K562 (cell line): ENCODE measurements at regions not wholly inside any gene's neighbourhood (a gene's known extent, or its start where the extent isn't known, plus 50 kb on each side); places are given as distances from the start of the nearest gene placed in this dataset.
A peak's percentile ranks its signal among the peaks of the same experiment; 100 is the strongest.

Source experiments
- ATAC-seq: fragments of 200-7000 bp; cut with Tn5 transposase; 3 replicates; pipeline ENCODE4 v1.9.1; 2020; ENCODE audit warnings: moderate library complexity
- BruUV-seq: library from RNA; stranded (reverse); fragments of 400-500 nt; replicated peaks from 2 replicates; lab custom pipeline; 2021; lab: Mats Ljungman, UMichigan
- CTCF ChIA-PET: fragments of 300-600 bp; formaldehyde crosslinking; extraction: SDS; loops from one replicate; lab custom pipeline; 2021; ENCODE audit warnings: low intra/inter-chr PET ratio; lab: Yijun Ruan, JAX
- POLR2A ChIA-PET: fragments of 300-600, 350-650 bp; sonication (Branson Sonifier 250); formaldehyde crosslinking; extraction: SDS; loops from one replicate; lab custom pipeline; 2021; ENCODE audit warnings: antibody characterized with exemption, inconsistent platforms; lab: Yijun Ruan, JAX
- DNase-seq, 4 experiments: peaks; one replicate each; pipeline versions ENCODE4 v3.0.0 to v3.0.0-alpha.2; 2011 to 2018; ENCODE audit warnings: low spot score in 3 of 4, mixed read lengths in 3 of 4; ENCODE audit errors: extremely low read depth in 1 of 4
- FAIRE-seq: peaks from 2 replicates; lab custom pipeline; 2011; peaks lifted over from hg19 to GRCh38; lab: Jason Lieb, UNC
- H2AFZ ChIP-seq: 2 replicates; pipeline ENCODE4 v1.6.0; 2011; ENCODE audit warnings: low read depth, low read length, control low read depth, inconsistent platforms
- H3K27ac ChIP-seq: fragments of 200-600 bp; 3 replicates; pipeline ENCODE4 v1.8.0; 2011; ENCODE audit warnings: low read depth, mild to moderate bottlenecking, control low read depth, inconsistent platforms, low read length, moderate library complexity, mixed read lengths; ENCODE audit errors: extremely low read depth
- H3K27me3 ChIP-seq, 2 experiments: fragments of 300-600 bp in 1 of 2; 2 replicates in 1 of 2; 3 replicates in 1 of 2; pipeline versions ENCODE4 v1.6.0 to v1.8.0; 2011; ENCODE audit warnings: inconsistent platforms in 2 of 2, low read length in 2 of 2, mild to moderate bottlenecking in 1 of 2, mixed read lengths in 1 of 2, moderate library complexity in 1 of 2; ENCODE audit not compliant: control insufficient read depth in 2 of 2, insufficient read depth in 2 of 2
- H3K36me3 ChIP-seq: fragments of 300-600 bp; 3 replicates; pipeline ENCODE4 v1.8.0; 2011; ENCODE audit warnings: mild to moderate bottlenecking, low read length, inconsistent platforms; ENCODE audit not compliant: control insufficient read depth, insufficient read depth
- H3K4me1 ChIP-seq, 2 experiments: fragments of 200-600 bp in 1 of 2; replicated peaks in 1 of 2; 2 replicates in 1 of 2; 3 replicates in 1 of 2; pipeline versions ENCODE4 v1.5.1 to v1.8.0; 2011; ENCODE audit warnings: inconsistent platforms in 2 of 2, low read length in 2 of 2, mild to moderate bottlenecking in 1 of 2, mixed read lengths in 1 of 2, moderate library complexity in 1 of 2; ENCODE audit not compliant: control insufficient read depth in 2 of 2, insufficient read depth in 2 of 2
- H3K4me2 ChIP-seq: 2 replicates; pipeline ENCODE4 v1.6.1; 2011; ENCODE audit warnings: low read length, control low read depth, inconsistent platforms, mixed read lengths; ENCODE audit not compliant: insufficient read depth
- H3K4me3 ChIP-seq: fragments of 200-600 bp; sonication (generic), shearing (Covaris generic); 2 replicates; pipeline ENCODE4 v1.5.1; 2016; ENCODE audit warnings: control low read depth, inconsistent platforms
- H3K79me2 ChIP-seq: fragments of 200-600 bp; 3 replicates; pipeline ENCODE4 v1.8.0; 2011; ENCODE audit warnings: low read length, inconsistent platforms; ENCODE audit not compliant: control insufficient read depth, insufficient read depth
- H3K9ac ChIP-seq, 2 experiments: 2 replicates each; pipeline versions ENCODE4 v1.6.0 to v1.6.1; 2011; ENCODE audit warnings: low read depth in 2 of 2, low read length in 2 of 2, control low read depth in 1 of 2, inconsistent platforms in 1 of 2, mild to moderate bottlenecking in 1 of 2, mixed read lengths in 1 of 2; ENCODE audit not compliant: insufficient read depth in 1 of 2
- H3K9me1 ChIP-seq: one replicate; pipeline ENCODE4 v1.6.0; 2011; ENCODE audit warnings: inconsistent platforms, mild to moderate bottlenecking, low read length, moderate library complexity; ENCODE audit not compliant: control insufficient read depth, insufficient read depth
- H3K9me3 ChIP-seq: replicated peaks from 2 replicates; pipeline ENCODE4 v1.5.1; 2011; ENCODE audit warnings: low read depth, low read length, inconsistent platforms; ENCODE audit not compliant: control insufficient read depth, insufficient read depth
- H4K20me1 ChIP-seq: replicated peaks from 2 replicates; pipeline ENCODE4 v1.6.1; 2011; ENCODE audit warnings: low read length, inconsistent platforms, mixed read lengths; ENCODE audit not compliant: control insufficient read depth, insufficient read depth
- CBFA2T3 ChIP-seq: fragments of 450-650 bp; IDR thresholded peaks from 2 replicates; pipeline ENCODE4 v1.6.1; 2017
- CBX5 ChIP-seq: IDR thresholded peaks from 2 replicates; pipeline ENCODE4 v1.6.1; 2014; ENCODE audit warnings: low read depth, borderline replicate concordance
- CHCHD3 ChIP-seq: fragments of 250-450 bp; sonication (Bioruptor Pico); IDR thresholded peaks from 2 replicates; pipeline ENCODE4 v2.1.2; 2022; ENCODE audit warnings: mild to moderate bottlenecking
- SMAD3 ChIP-seq: fragments of 450-650 bp; formaldehyde crosslinking; conservative IDR thresholded peaks from 2 replicates; pipeline ENCODE4 v1.4.0; 2020; ENCODE audit warnings: mild to moderate bottlenecking
- TCF3 ChIP-seq: sonication (generic); formaldehyde crosslinking; IDR thresholded peaks from 2 replicates; pipeline ENCODE4 v1.4.0; 2020; ENCODE audit warnings: mild to moderate bottlenecking, missing genetic modification reagents
- ZNF12 ChIP-seq: sonication (generic); formaldehyde crosslinking; IDR thresholded peaks from 2 replicates; pipeline ENCODE4 v1.4.0; 2020; ENCODE audit warnings: mild to moderate bottlenecking, missing genetic modification reagents
- ZNF124 ChIP-seq: sonication (generic); formaldehyde crosslinking; IDR thresholded peaks from 2 replicates; pipeline ENCODE4 v1.8.1; 2022; ENCODE audit warnings: missing genetic modification reagents
- WGBS: fragments of 100-300 bp; shearing (Covaris generic); methylation state at CpG from one replicate; pipeline ENCODE4 v1.1.6; 2016; ENCODE audit warnings: low coverage, mixed read lengths; ENCODE audit not compliant: insufficient coverage; ENCODE audit errors: missing lambda C conversion rate; 5-methylcytosine and 5-hydroxymethylcytosine counted together
- in situ Hi-C: fragments of 300-500 bp; cut with MboI; formaldehyde crosslinking; loops from 4 replicates; pipeline ENCODE4 v1.15.0; 2018; ENCODE audit warnings: inconsistent platforms, mixed read lengths
- intact Hi-C: fragments of 100-400 bp; cut with micrococcal nuclease; formaldehyde crosslinking; loops from 2 replicates; pipeline ENCODE4 v1.14.2; 2022

DNA sequence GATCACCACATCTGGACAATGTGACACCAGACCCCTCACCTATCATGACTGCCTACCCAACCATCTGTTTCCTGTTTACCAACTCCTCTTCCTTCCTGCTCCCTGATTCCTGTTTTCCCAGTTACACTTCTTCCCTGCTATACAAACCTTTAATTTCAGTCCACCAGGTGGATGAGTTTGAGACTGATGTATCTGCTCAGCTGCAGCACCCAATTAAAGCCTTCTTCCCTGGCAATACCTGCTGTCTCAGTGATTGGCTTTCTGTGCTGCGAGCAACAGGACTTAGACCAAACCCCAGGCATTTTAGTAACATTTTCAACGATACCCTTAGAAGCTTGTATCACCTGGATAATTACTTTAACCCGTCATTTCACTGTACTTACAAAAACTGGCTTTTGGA is 968.2 kb upstream of the NR2F2 start:
- Histone ChIP-seq H3K4me1 (no peaks in the 10 kb centered on the region), H3K9ac (no peak overlapping the region), H4K20me1 (no peaks in the 10 kb centered on the region), H2AFZ (no peak overlapping the region), H3K27me3 (no peaks in the 10 kb centered on the region)
- no peak for ATAC-seq
- WGBS = 0% methylated on average over 3 of the region's 3 CpGs
- CTCF ChIA-PET = no interaction called here
- in situ Hi-C loops = no loop called here
- no peak for TF ChIP-seq ZNF12
- peak; percentile 89; the same call in 1 of the 2 replicates for TF ChIP-seq ZNF124 (CRISPR knock-in tag)
- TF ChIP-seq CBFA2T3 = 0 out of 2 replicates have a peak, but pooled peaks have one; percentile 7
- TF ChIP-seq CBX5 = peak; percentile 23; the same call in 1 of the 2 replicates
- TF ChIP-seq, all 486 proteins: peak for 3
- Histone ChIP-seq H3K4me2 (no peak overlapping the region), H3K9me3 (no peaks in the 10 kb centered on the region), H3K4me3 (no peak overlapping the region), H3K79me2 (no peaks in the 10 kb centered on the region), H3K9me1 (no peaks in the 10 kb centered on the region), H3K27ac (no peak overlapping the region), H3K36me3 (no peaks in the 10 kb centered on the region)
- POLR2A ChIA-PET = no interaction called here
- intact Hi-C loops = no loop called here
- DNase-seq = no peak
- no TSS peak for BruUV-seq
- FAIRE-seq = no peak

DNA sequence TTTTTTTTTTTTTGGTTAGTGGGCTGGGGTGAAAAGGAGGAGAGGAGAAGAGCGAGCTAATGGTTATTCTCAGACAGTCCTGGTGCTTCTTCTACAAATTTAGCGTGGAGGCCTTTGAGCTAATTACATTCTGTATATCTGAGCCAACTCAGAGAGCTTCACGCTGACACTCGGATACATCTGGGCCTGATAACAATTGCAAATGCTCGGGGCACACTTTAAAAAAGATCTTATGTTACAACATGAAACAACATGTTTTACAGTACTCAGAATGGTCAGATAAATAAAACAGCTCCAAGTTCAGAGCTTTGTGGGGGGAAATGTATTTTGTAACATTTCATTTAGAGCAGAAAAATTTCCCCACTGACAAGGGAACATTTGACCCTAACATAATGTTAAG is 966.9 kb upstream of the NR2F2 start:
- no peak overlapping the region for H3K4me2 ChIP-seq
- POLR2A ChIA-PET = interaction anchor here (0.6 to 1.0 kb wide), 2 partner anchors 16 to 345 kb away, joined by 3 to 4 read pairs; no protein-coding TSS in a partner anchor
- H2AFZ ChIP-seq = no peak overlapping the region
- no peaks in the 10 kb centered on the region for H3K9me1 ChIP-seq
- ATAC-seq (no peak), DNase-seq (peak in 1 of 4 experiments; percentile 7), FAIRE-seq (no peak)
- no peaks in the 10 kb centered on the region for H3K36me3 ChIP-seq
- H3K27ac ChIP-seq = no peak overlapping the region
- CTCF ChIA-PET = no interaction called here
- H3K79me2 ChIP-seq = no peaks in the 10 kb centered on the region
- H4K20me1 ChIP-seq = no peaks in the 10 kb centered on the region
- H3K9ac ChIP-seq = no peak overlapping the region
- H3K4me1 ChIP-seq = no peaks in the 10 kb centered on the region
- in situ Hi-C loops (no loop called here), intact Hi-C loops (no loop called here)
- BruUV-seq = no TSS peak
- 0% methylated on average over 4 of the region's 5 CpGs for WGBS
- no peaks in the 10 kb centered on the region for H3K9me3 ChIP-seq
- TF ChIP-seq TCF3 (CRISPR knock-in tag) = 0 out of 2 replicates have a peak, but pooled peaks have one; percentile 9
- TF ChIP-seq CHCHD3 (CRISPR knock-in tag) = no peak
- TF ChIP-seq SMAD3 (CRISPR knock-in tag) = no peak
- no peak overlapping the region for H3K4me3 ChIP-seq
- no peaks in the 10 kb centered on the region for H3K27me3 ChIP-seq
